Aorta (tissue), 5 donors: ENCODE measurements at regions not wholly inside any gene's neighbourhood (a gene's known extent, or its start where the extent isn't known, plus 50 kb on each side); places are given as distances from the start of the nearest gene placed in this dataset.
"Not testable (repeated sequence)": the region's sequence is repeated elsewhere in the genome, so short reads cannot be mapped to it uniquely, and the experiment has no call there.

Experiments used
- ATAC-seq: fragments of 200-7000 bp; cut with Tn5 transposase; one replicate; pipeline ENCODE4 v1.9.1; 2022; ENCODE audit warnings: moderate library complexity; ENCODE audit not compliant: low FRiP score
- DNase-seq, 2 donors: peaks; one replicate each; pipeline ENCODE4 v3.0.0-alpha.2; 2020
- H3K27ac ChIP-seq, 2 donors: one replicate each; pipeline ENCODE4 v1.5.1; 2013; ENCODE audit warnings: low read length in 2 of 2, mild to moderate bottlenecking in 2 of 2, moderate library complexity in 2 of 2, control low read depth in 1 of 2, inconsistent platforms in 1 of 2, low read depth in 1 of 2
- H3K27me3 ChIP-seq, 2 donors: one replicate each; pipeline ENCODE4 v1.6.1; 2013; ENCODE audit warnings: control low read depth in 1 of 2, low read length in 1 of 2, mild to moderate bottlenecking in 1 of 2, moderate library complexity in 1 of 2; ENCODE audit not compliant: insufficient read depth in 2 of 2, control insufficient read depth in 1 of 2
- H3K36me3 ChIP-seq, 2 donors: one replicate each; pipeline ENCODE4 v1.6.1; 2013; ENCODE audit warnings: control low read depth in 1 of 2, low read length in 1 of 2, mild to moderate bottlenecking in 1 of 2; ENCODE audit not compliant: insufficient read depth in 2 of 2, control insufficient read depth in 1 of 2
- H3K4me1 ChIP-seq, 2 donors: one replicate each; pipeline ENCODE4 v1.6.1; 2013; ENCODE audit warnings: low read length in 2 of 2, control low read depth in 1 of 2, mild to moderate bottlenecking in 1 of 2, moderate library complexity in 1 of 2; ENCODE audit not compliant: insufficient read depth in 2 of 2, control insufficient read depth in 1 of 2
- H3K4me3 ChIP-seq, 2 donors: one replicate each; pipeline ENCODE4 v1.5.1; 2013; ENCODE audit warnings: low read length in 2 of 2, control low read depth in 1 of 2, mild to moderate bottlenecking in 1 of 2
- H3K9me3 ChIP-seq: one replicate; pipeline ENCODE4 v1.6.1; 2013; ENCODE audit warnings: mild to moderate bottlenecking, low read length; ENCODE audit not compliant: control insufficient read depth
- WGBS, 2 donors: extraction: QIAGEN DNeasy Blood & Tissue Kit; methylation state at CpG; one replicate each; pipeline ENCODE4 v1.1.7; 2013; 5-methylcytosine and 5-hydroxymethylcytosine counted together
- intact Hi-C, 2 donors: fragments of 100-400 bp; cut with DNase I; formaldehyde crosslinking; loops; one replicate each; pipeline versions ENCODE4 v1.14.2 to v1.15.0; 2022
- donor health status: healthy with polysubstance abuse.
- donor health status: Bipolar disorder and iron deficiency.
- donor health status: DM: no; HTN: no; CAD: no.
- donor health status: DM: no; HTN: no; CAD: no.
- donor health status: DM: yes; HTN: yes; CAD: no.

DNA sequence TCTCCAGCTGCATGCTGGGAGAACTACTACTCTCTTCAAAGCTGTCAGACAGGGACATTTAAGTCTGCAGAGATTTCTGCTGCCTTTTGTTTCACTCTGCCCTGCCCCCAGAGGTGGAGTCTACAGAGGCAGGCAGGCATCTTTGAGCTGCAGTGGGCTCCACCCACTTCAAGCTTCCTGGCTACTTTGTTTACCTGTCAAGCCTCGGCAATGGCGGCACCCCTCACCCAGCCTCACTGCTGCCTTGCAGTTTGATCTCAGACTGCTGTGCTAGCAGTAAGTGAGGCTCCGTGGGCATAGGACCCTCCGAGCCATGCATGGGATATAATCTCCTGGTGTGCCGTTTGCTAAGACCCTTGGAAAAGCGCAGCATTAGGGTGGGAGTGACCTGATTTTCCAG lies 61.7 kb downstream of the DMRTA1 start:
- WGBS, 2 donors, result 90% methylated on average over 6 of the region's 6 CpGs
- H3K27ac ChIP-seq, intact Hi-C loops, H3K36me3 ChIP-seq, ATAC-seq, DNase-seq, H3K27me3 ChIP-seq, H3K9me3 ChIP-seq, H3K4me1 ChIP-seq, H3K4me3 ChIP-seq: not testable (repeated sequence)

DNA sequence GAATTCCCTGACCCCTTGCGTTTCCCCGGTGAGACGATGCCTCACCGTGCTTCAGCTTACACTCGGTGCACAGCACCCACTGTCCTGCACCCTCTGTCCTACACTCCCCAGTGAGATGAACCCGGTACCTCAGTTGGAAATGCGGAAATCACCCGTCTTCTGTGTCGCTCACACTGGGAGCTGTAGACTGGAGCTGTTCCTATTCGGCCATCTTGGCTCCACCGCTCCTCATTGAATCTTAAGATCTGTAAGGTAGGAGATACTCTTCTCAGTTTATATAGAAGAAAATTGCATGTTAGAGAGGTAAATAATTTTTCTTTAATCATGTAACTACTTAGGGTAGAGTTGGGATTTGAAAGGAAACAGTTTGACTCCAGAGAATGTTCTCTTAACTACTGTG lies 62.2 kb downstream of the DMRTA1 start:
- Histone ChIP-seq H3K27ac (no peak overlapping the region), H3K9me3 (no peaks in the 10 kb centered on the region), H3K27me3 (no peaks in the 10 kb centered on the region), H3K4me3 (no peak overlapping the region), H3K36me3 (no peaks in the 10 kb centered on the region), H3K4me1 (no peaks in the 10 kb centered on the region)
- intact Hi-C loops, result no loop called here
- DNase-seq (no peak), ATAC-seq (no peak)
- WGBS, 2 donors, result 87 to 91% methylated on average over 11 of the region's 11 CpGs

DNA sequence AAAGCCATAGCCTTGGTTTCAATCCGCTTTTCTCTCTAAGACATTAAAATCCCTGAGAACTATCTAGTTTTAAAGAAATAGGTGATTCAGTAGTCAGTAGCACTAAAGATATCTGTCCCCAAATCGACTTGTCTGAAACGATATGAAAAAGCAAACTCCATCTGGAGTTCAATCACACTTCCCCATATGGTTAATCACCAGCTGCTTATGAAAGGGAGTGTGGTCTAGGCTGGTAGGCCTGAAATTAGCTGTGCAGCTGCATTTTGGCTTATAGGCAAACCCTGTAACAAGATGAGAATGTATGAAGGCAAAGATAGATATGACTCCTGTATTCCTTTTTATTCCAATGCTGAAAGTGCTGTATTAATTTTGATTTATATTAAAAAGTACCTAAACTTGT lies 65.9 kb downstream of the DMRTA1 start:
- no peak for ATAC-seq
- H3K9me3 ChIP-seq, result no peaks in the 10 kb centered on the region
- no peak for DNase-seq
- no peak overlapping the region for H3K4me3 ChIP-seq
- H3K27me3 ChIP-seq, result no peaks in the 10 kb centered on the region
- intact Hi-C loops, result no loop called here
- no peaks in the 10 kb centered on the region for H3K36me3 ChIP-seq
- H3K4me1 ChIP-seq, result no peaks in the 10 kb centered on the region
- whole genome bisulfite sequencing, 2 donors, result 81 to 86% methylated on average over 3 of the region's 3 CpGs
- H3K27ac ChIP-seq, result no peak overlapping the region

DNA sequence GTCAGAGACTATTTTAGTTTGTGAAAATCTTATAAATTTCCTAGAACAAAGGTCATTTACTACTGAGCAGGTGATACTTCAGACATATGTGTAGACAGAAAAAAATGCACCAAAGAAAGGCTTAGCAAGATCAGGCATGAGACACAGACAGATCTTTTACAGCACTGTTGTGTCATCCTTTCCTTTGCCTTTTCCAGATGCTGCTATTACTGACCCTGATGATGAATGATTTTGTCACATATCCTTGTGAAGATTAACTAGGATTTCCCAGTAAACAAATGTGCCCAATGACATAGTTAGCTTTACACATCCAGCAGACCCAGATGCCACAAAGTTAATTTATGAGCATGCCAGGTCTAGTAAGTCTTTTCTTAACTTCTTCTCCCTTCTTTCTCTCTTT lies 68.2 kb downstream of the DMRTA1 start:
- ATAC-seq (no peak), DNase-seq (no peak)
- H3K27me3 ChIP-seq, result no peaks in the 10 kb centered on the region
- no peaks in the 10 kb centered on the region for H3K4me1 ChIP-seq
- intact Hi-C loops, result no loop called here
- no peak overlapping the region for H3K27ac ChIP-seq
- no peaks in the 10 kb centered on the region for H3K9me3 ChIP-seq
- no peak overlapping the region for H3K4me3 ChIP-seq
- H3K36me3 ChIP-seq, result no peaks in the 10 kb centered on the region

DNA sequence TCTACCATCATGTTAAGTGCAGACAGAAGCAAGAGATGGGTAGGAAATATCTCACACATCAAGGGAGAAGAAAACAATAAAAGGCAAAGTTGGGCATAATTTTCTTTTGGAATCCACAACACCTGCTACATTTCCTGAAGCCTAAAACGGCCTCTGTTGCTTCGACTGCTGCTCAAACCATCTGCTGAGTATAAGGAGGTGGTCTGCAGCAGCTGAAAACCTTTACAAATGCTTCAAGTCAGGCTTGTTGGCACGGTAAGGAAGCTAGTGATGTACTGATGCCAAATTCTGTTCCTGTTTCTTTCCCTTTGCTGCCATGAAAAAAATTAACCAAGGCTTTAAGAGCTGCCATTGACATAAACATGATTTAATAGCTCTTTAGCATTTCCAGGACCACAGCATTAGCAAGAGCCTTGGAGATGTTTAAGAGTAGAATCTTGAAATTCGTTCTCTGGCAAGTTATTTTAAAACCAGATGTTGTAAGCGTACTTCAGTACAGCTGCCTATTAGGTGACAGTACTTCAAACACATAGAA lies 75.6 kb downstream of the DMRTA1 start:
- Histone ChIP-seq H3K9me3 (no peaks in the 10 kb centered on the region), H3K27ac (no peak overlapping the region), H3K4me3 (no peak overlapping the region), H3K4me1 (no peaks in the 10 kb centered on the region), H3K27me3 (no peaks in the 10 kb centered on the region), H3K36me3 (no peaks in the 10 kb centered on the region)
- 43 to 53% methylated on average over 5 of the region's 5 CpGs for WGBS, 2 donors
- DNase-seq (no peak), ATAC-seq (no peak)
- intact Hi-C loops, result no loop called here

DNA sequence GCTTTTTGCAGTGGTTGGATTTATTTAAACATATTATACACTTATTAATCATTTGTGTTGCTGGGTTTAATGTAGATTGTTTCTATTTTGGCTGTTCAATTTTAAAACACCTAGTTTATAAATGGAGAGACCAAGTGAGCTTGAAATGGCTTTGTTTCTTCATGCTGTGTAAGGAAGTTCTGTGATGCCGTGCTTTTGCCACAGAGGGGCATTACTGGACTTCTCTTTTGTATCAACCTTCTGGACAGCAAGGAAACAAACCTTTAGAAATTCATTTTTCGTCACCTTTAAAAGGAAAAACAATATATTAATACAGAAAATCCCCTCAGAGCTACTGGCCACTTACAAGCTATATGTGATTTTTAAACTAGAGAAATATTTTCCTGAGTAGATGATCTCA lies 81.9 kb downstream of the DMRTA1 start:
- H3K27ac ChIP-seq, result no peak overlapping the region
- no peak for DNase-seq
- no peaks in the 10 kb centered on the region for H3K9me3 ChIP-seq
- H3K36me3 ChIP-seq, result no peaks in the 10 kb centered on the region
- intact Hi-C loops, result no loop called here
- WGBS, 2 donors, result 27 to 30% methylated on average over 2 of the region's 2 CpGs
- H3K4me3 ChIP-seq, result no peak overlapping the region
- no peaks in the 10 kb centered on the region for H3K27me3 ChIP-seq
- H3K4me1 ChIP-seq, result no peaks in the 10 kb centered on the region
- ATAC-seq, result no peak

DNA sequence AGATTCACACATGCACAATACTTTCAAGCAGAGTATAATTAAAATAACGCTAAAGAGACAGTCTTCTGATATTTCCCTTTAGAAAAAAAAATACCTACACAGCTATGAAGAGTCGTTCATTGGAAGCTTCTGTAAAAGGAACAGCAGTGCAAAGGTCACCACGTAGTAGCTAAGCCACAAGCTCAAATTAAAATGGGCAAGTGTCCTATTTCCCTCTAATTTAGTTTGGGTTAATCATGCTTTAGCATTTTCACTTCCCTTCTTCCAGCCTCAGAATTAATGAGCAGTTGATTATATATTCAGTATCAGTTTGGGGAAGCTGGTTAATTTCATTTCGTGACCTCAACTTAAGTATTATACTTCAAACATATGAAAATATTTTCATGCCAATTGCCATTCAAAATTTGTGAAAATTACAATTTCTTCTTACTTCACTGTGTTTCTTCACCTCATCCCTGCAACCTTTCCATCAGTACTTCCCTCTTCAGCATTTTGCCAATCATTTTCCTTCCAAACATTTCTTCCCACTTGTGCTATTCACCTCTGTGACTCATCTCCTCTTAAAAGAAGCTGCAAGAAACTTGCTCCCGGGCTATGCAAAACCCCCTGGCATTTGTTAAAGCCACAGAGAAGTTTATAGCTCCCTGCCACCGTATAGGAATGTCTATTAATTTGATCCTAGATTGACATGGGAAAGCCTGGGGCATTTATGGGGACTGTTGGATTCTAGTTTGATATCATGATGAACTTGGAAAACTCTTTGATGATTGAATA lies 83.0 kb downstream of the DMRTA1 start:
- ATAC-seq (no peak), DNase-seq (no peak)
- intact Hi-C loops, result no loop called here
- 44 to 47% methylated on average over 6 of the region's 6 CpGs for WGBS, 2 donors
- no peaks in the 10 kb centered on the region for H3K27me3 ChIP-seq
- H3K4me3 ChIP-seq, result no peak overlapping the region
- H3K36me3 ChIP-seq, result no peaks in the 10 kb centered on the region
- H3K4me1 ChIP-seq, result no peaks in the 10 kb centered on the region
- H3K27ac ChIP-seq, result no peak overlapping the region
- no peaks in the 10 kb centered on the region for H3K9me3 ChIP-seq

DNA sequence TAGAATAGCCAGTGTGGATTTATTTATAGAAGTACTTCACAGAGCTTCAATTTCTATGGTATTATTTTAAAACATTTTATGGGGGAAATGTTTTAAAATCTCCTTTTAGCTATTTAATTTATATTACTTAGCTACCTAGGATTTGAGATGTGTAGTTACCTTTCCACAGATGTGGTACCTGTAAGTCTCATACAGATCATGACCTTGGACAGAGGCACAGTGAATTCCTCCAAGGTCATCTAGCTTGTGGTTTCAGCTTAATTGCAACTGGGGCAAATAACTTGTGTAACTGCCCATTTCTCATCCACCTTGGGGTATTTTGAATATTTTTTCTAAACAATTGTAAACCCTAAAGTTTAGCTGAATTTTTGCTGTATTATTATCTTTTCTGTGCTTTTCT lies 89.2 kb downstream of the DMRTA1 start:
- ATAC-seq (no peak), DNase-seq (no peak)
- H3K36me3 ChIP-seq, result no peaks in the 10 kb centered on the region
- no peak overlapping the region for H3K27ac ChIP-seq
- H3K4me1 ChIP-seq, result no peaks in the 10 kb centered on the region
- no peaks in the 10 kb centered on the region for H3K27me3 ChIP-seq
- no peaks in the 10 kb centered on the region for H3K9me3 ChIP-seq
- intact Hi-C loops, result no loop called here
- no peak overlapping the region for H3K4me3 ChIP-seq

DNA sequence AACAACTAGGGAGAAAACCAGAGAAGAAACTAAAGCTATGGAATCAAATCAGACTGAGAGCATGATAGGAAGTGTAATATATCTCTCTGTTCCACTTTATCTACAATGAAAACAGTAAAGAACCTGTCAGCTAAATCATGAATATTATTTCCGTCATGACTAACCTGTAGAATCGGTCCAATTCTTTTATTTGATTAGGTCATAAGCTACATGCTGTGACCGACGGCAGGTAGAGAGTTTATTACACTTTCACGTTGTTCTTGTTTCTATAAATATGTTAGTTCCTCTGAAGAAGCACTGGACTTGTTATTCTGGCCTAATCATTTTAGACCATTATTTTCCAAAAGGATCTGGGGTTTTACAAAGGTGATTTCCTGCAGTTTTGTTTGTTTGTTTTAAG lies 91.1 kb downstream of the DMRTA1 start:
- intact Hi-C loops, result no loop called here
- no peaks in the 10 kb centered on the region for H3K27me3 ChIP-seq
- no peak overlapping the region for H3K4me3 ChIP-seq
- no peak for ATAC-seq
- WGBS, 2 donors, result 51 to 60% methylated on average over 5 of the region's 5 CpGs
- no peaks in the 10 kb centered on the region for H3K4me1 ChIP-seq
- no peak overlapping the region for H3K27ac ChIP-seq
- H3K36me3 ChIP-seq, result no peaks in the 10 kb centered on the region
- no peaks in the 10 kb centered on the region for H3K9me3 ChIP-seq
- no peak for DNase-seq
